H9 (cell line): ENCODE measurements at regions not wholly inside any gene's neighbourhood (a gene's known extent, or its start where the extent isn't known, plus 50 kb on each side); places are given as distances from the start of the nearest gene placed in this dataset.

Experiments used
- DNase-seq: peaks from one replicate; pipeline ENCODE4 v3.0.0-alpha.2; 2017
- H2AFZ ChIP-seq: one replicate; pipeline ENCODE4 v1.6.1; 2013; ENCODE audit warnings: mild to moderate bottlenecking, low read length, control low read depth, moderate library complexity
- H2AK5ac ChIP-seq: 2 replicates; pipeline ENCODE4 v1.6.1; 2013; ENCODE audit warnings: low read length, control low read depth, mixed read lengths; ENCODE audit not compliant: insufficient read length
- H2BK120ac ChIP-seq: one replicate; pipeline ENCODE4 v1.6.1; 2013; ENCODE audit warnings: low read depth, mild to moderate bottlenecking, low read length, control low read depth, inconsistent platforms; ENCODE audit not compliant: poor library complexity, severe bottlenecking
- H2BK12ac ChIP-seq: 2 replicates; pipeline ENCODE4 v1.6.1; 2013; ENCODE audit warnings: low read length, control low read depth, mixed read lengths, low read depth; ENCODE audit not compliant: insufficient read length
- H2BK15ac ChIP-seq: 2 replicates; pipeline ENCODE4 v1.6.1; 2013; ENCODE audit warnings: low read depth, low read length, control low read depth
- H2BK20ac ChIP-seq: one replicate; pipeline ENCODE4 v1.6.1; 2013; ENCODE audit warnings: low read depth, mild to moderate bottlenecking, low read length, control low read depth, inconsistent platforms; ENCODE audit not compliant: poor library complexity, severe bottlenecking
- H2BK5ac ChIP-seq: 2 replicates; pipeline ENCODE4 v1.6.1; 2013; ENCODE audit warnings: low read length, control low read depth, mixed read lengths; ENCODE audit not compliant: insufficient read length
- H3K14ac ChIP-seq: 2 replicates; pipeline ENCODE4 v1.6.1; 2013; ENCODE audit warnings: low read length, control low read depth; ENCODE audit not compliant: insufficient read depth
- H3K18ac ChIP-seq: 2 replicates; pipeline ENCODE4 v1.6.1; 2013; ENCODE audit warnings: low read depth, mild to moderate bottlenecking, mixed read lengths, low read length, control low read depth; ENCODE audit not compliant: insufficient read length
- H3K23ac ChIP-seq: 2 replicates; pipeline ENCODE4 v1.6.1; 2013; ENCODE audit warnings: low read length, control low read depth, mixed read lengths, low read depth; ENCODE audit not compliant: insufficient read length
- H3K23me2 ChIP-seq: 2 replicates; pipeline ENCODE4 v1.6.1; 2013; ENCODE audit warnings: low read depth, mild to moderate bottlenecking, mixed read lengths, low read length, control low read depth; ENCODE audit not compliant: insufficient read length, poor library complexity, severe bottlenecking
- H3K27ac ChIP-seq: 2 replicates; pipeline ENCODE4 v1.5.1; 2013; ENCODE audit warnings: low read length, control low read depth, mixed read lengths, low read depth; ENCODE audit not compliant: insufficient read length
- H3K27me3 ChIP-seq: 2 replicates; pipeline ENCODE4 v1.6.1; 2013; ENCODE audit warnings: low read length, control low read depth, inconsistent platforms; ENCODE audit not compliant: insufficient read depth
- H3K4ac ChIP-seq: 2 replicates; pipeline ENCODE4 v1.6.1; 2013; ENCODE audit warnings: low read depth, mild to moderate bottlenecking, control low read depth, inconsistent platforms, low read length, moderate library complexity
- H3K4me1 ChIP-seq: 2 replicates; pipeline ENCODE4 v1.6.1; 2013; ENCODE audit warnings: low read length, control low read depth, inconsistent platforms; ENCODE audit not compliant: insufficient read depth
- H3K4me2 ChIP-seq: 2 replicates; pipeline ENCODE4 v1.6.1; 2013; ENCODE audit warnings: low read length, control low read depth, mixed read lengths; ENCODE audit not compliant: insufficient read length, insufficient read depth
- H3K56ac ChIP-seq: 2 replicates; pipeline ENCODE4 v1.6.1; 2013; ENCODE audit warnings: low read depth, mild to moderate bottlenecking, mixed read lengths, low read length, control low read depth; ENCODE audit not compliant: insufficient read length
- H3K79me1 ChIP-seq: 2 replicates; pipeline ENCODE4 v1.6.1; 2013; ENCODE audit warnings: low read depth, mild to moderate bottlenecking, moderate library complexity, low read length, control low read depth, inconsistent platforms; ENCODE audit not compliant: insufficient read depth, poor library complexity, severe bottlenecking
- H3K79me2 ChIP-seq: 2 replicates; pipeline ENCODE4 v1.6.1; 2013; ENCODE audit warnings: low read length, control low read depth, inconsistent platforms; ENCODE audit not compliant: insufficient read depth
- H3K9ac ChIP-seq: 2 replicates; pipeline ENCODE4 v1.6.1; 2013; ENCODE audit warnings: low read length, control low read depth, mixed read lengths; ENCODE audit not compliant: insufficient read length; ENCODE audit errors: extremely low read depth
- H3K9me3 ChIP-seq: one replicate; pipeline ENCODE4 v1.6.1; 2013; ENCODE audit warnings: low read depth, low read length, inconsistent platforms; ENCODE audit not compliant: control insufficient read depth
- H3T11ph ChIP-seq: one replicate; pipeline ENCODE4 v1.6.1; 2013; ENCODE audit warnings: mild to moderate bottlenecking, low read length, control low read depth, inconsistent platforms
- H4K20me1 ChIP-seq: one replicate; pipeline ENCODE4 v1.6.1; 2013; ENCODE audit not compliant: control insufficient read depth, insufficient read length, insufficient read depth
- H4K5ac ChIP-seq: 2 replicates; pipeline ENCODE4 v1.6.1; 2013; ENCODE audit warnings: low read depth, mild to moderate bottlenecking, mixed read lengths, low read length, control low read depth; ENCODE audit not compliant: insufficient read length
- H4K8ac ChIP-seq: replicated peaks from 2 replicates; pipeline ENCODE4 v1.6.1; 2013; ENCODE audit warnings: low read length, control low read depth, mixed read lengths, low read depth; ENCODE audit not compliant: insufficient read length
- H4K91ac ChIP-seq: 2 replicates; pipeline ENCODE4 v1.6.1; 2013; ENCODE audit warnings: low read depth, mild to moderate bottlenecking, moderate library complexity, mixed read lengths, low read length, control low read depth; ENCODE audit not compliant: insufficient read length
- H3K27ac Mint-ChIP-seq, 3 experiments: 2 replicates in 2 of 3; 3 replicates in 1 of 3; pipeline ENCODE4 v1.8.0; 2020 to 2021; ENCODE audit warnings: mixed read lengths in 3 of 3, mild to moderate bottlenecking in 1 of 3, moderate library complexity in 1 of 3
- H3K27me3 Mint-ChIP-seq: 2 replicates; pipeline ENCODE4 v1.8.0; 2021; ENCODE audit warnings: low read depth, mild to moderate bottlenecking, moderate library complexity, mixed read lengths
- H3K36me3 Mint-ChIP-seq, 3 experiments: 2 replicates in 2 of 3; 3 replicates in 1 of 3; pipeline ENCODE4 v1.8.0; 2020 to 2021; ENCODE audit warnings: low read depth in 3 of 3, mixed read lengths in 3 of 3; ENCODE audit not compliant: insufficient read depth in 1 of 3
- H3K4me1 Mint-ChIP-seq, 2 experiments: 2 replicates each; pipeline ENCODE4 v1.8.0; 2020; ENCODE audit warnings: mixed read lengths in 2 of 2
- H3K4me3 Mint-ChIP-seq, 2 experiments: 2 replicates in 1 of 2; 3 replicates in 1 of 2; pipeline ENCODE4 v1.8.0; 2020 to 2021; ENCODE audit warnings: mild to moderate bottlenecking in 2 of 2, mixed read lengths in 2 of 2, moderate library complexity in 1 of 2
- H3K9me3 Mint-ChIP-seq, 2 experiments: 2 replicates in 1 of 2; 3 replicates in 1 of 2; pipeline ENCODE4 v1.8.0; 2020; ENCODE audit warnings: mild to moderate bottlenecking in 2 of 2, mixed read lengths in 2 of 2, moderate library complexity in 1 of 2
- WGBS: extraction: QIAGEN DNeasy Blood & Tissue Kit; methylation state at CpG from one replicate; pipeline ENCODE4 v1.1.7; 2013; ENCODE audit warnings: missing lambda C conversion rate, low lambda C conversion rate, mixed read lengths; ENCODE audit not compliant: insufficient read length; ENCODE audit errors: extremely low coverage; 5-methylcytosine and 5-hydroxymethylcytosine counted together
- TF ChIP-seq, protein P1 (sequence below): fragments of 200-600 bp; sonication (generic); conservative IDR thresholded peaks from 3 replicates; pipeline ENCODE4 v1.8.0; 2021; ENCODE audit warnings: antibody characterized with exemption, mild to moderate bottlenecking

GRCh38 chr6:168837254-168838036 lies 396.5 kb downstream of the SMOC2 start:
- WGBS = no CpG with 5 or more reads among the region's 15 CpGs
- H3K27me3 ChIP-seq = no peaks in the 10 kb centered on the region
- H3K27ac Mint-ChIP-seq = peak overlapping the region in 1 of 3 experiments; percentile 69; a peak in 3 of 7 replicates
- H3K79me2 ChIP-seq = no peaks in the 10 kb centered on the region
- H3K36me3 Mint-ChIP-seq = no peaks in the 10 kb centered on the region
- H3K14ac ChIP-seq = no peak overlapping the region
- TF ChIP-seq, protein P1, sequence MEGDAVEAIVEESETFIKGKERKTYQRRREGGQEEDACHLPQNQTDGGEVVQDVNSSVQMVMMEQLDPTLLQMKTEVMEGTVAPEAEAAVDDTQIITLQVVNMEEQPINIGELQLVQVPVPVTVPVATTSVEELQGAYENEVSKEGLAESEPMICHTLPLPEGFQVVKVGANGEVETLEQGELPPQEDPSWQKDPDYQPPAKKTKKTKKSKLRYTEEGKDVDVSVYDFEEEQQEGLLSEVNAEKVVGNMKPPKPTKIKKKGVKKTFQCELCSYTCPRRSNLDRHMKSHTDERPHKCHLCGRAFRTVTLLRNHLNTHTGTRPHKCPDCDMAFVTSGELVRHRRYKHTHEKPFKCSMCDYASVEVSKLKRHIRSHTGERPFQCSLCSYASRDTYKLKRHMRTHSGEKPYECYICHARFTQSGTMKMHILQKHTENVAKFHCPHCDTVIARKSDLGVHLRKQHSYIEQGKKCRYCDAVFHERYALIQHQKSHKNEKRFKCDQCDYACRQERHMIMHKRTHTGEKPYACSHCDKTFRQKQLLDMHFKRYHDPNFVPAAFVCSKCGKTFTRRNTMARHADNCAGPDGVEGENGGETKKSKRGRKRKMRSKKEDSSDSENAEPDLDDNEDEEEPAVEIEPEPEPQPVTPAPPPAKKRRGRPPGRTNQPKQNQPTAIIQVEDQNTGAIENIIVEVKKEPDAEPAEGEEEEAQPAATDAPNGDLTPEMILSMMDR = no peak
- H3T11ph ChIP-seq = no peak overlapping the region
- H2BK120ac ChIP-seq = no peak overlapping the region
- no peak overlapping the region for H2BK12ac ChIP-seq
- no peak overlapping the region for H2BK5ac ChIP-seq
- 0 out of 5 replicates have a peak overlapping the region, but pooled peaks of 1 of the 2 experiments have one; percentile 13 for H3K4me3 Mint-ChIP-seq
- H3K4me1 Mint-ChIP-seq = peaks cover 27 to 36% of the 10 kb centered on the region in 2 experiments
- no peak overlapping the region for H2BK20ac ChIP-seq
- no peaks in the 10 kb centered on the region; a peak in 1 of 5 replicates for H3K9me3 Mint-ChIP-seq
- H4K91ac ChIP-seq = no peak overlapping the region
- no peak overlapping the region for H3K4ac ChIP-seq
- H4K8ac ChIP-seq = no peak overlapping the region
- H2AFZ ChIP-seq = no peak overlapping the region
- no peak for DNase-seq
- H3K23ac ChIP-seq = no peak overlapping the region
- no peak overlapping the region for H3K9ac ChIP-seq
- no peak overlapping the region for H2BK15ac ChIP-seq
- no peak overlapping the region for H3K27ac ChIP-seq
- no peak overlapping the region for H3K56ac ChIP-seq
- peaks cover 18% of the 10 kb centered on the region for H3K27me3 Mint-ChIP-seq
- no peak overlapping the region for H2AK5ac ChIP-seq
- no peaks in the 10 kb centered on the region for H3K23me2 ChIP-seq
- no peaks in the 10 kb centered on the region for H4K20me1 ChIP-seq
- no peak overlapping the region for H4K5ac ChIP-seq
- H3K79me1 ChIP-seq = no peaks in the 10 kb centered on the region
- peaks cover 10% of the 10 kb centered on the region for H3K4me1 ChIP-seq
- no peak overlapping the region for H3K4me2 ChIP-seq
- H3K9me3 ChIP-seq = no peaks in the 10 kb centered on the region
- H3K18ac ChIP-seq = no peak overlapping the region
